Testis (tissue), 2 donors: ENCODE measurements at regions not wholly inside any gene's neighbourhood (a gene's known extent, or its start where the extent isn't known, plus 50 kb on each side); places are given as distances from the start of the nearest gene placed in this dataset.

Experiments used
- CTCF ChIP-seq, 3 experiments: fragments of 450-650 bp in 2 of 3; fragments of 200-600 bp in 1 of 3; sonication (generic) in 1 of 3; IDR thresholded peaks; one replicate each; pipeline ENCODE4 v1.5.1; 2016 to 2019; ENCODE audit warnings: antibody characterized with exemption in 3 of 3, mild to moderate bottlenecking in 2 of 3, moderate library complexity in 1 of 3
- POLR2A ChIP-seq: fragments of 450-650 bp; IDR thresholded peaks from one replicate; pipeline ENCODE4 v1.6.1; 2017; ENCODE audit warnings: antibody characterized with exemption, mild to moderate bottlenecking, moderate library complexity

DNA sequence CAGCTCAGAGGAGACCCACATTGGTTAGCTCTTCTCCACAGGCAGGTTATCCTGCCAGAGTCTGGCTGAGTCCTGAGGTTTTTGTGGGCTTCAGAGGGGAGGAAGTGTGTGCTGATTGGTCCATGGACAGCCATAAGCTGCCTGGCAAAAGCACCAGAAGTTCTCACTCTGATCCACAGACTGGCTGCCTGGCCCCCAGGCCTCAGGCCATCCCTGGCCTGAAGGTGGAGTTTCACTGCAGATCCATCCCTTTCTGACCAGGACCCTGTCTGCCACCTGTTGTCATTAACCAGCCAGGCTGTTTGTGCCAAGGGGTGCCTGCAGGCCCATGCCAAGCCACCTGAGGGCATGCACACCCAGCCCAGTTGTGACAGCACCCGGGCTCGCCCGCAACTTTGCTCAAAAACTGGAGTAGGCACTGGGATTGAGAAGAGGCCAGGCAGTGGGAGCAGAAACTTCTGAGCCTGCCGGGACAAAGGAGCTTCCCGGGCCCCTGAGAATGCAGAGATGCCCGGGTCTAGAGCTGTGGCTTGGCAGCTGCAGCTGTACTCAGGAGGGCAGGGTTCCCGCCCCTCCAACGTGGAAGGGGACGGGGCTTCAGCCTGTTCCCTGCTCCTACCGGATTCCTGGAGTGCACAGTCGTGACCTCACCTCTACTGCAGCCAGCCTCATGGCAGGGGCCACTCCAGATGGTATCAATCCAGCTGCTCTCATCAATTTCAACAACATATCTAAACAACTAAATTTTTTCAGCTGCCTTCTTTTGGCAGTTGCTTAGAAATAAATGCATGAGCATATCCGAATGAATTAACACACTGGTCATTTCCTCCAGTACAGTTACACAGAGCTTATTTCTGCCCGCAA is 1277.3 kb downstream of the SLC16A7 start:
- TF ChIP-seq POLR2A (no peak), CTCF (IDR thresholded peaks at IDR 0.05) (no peak)
